ENCODE measurements at regions not wholly inside any gene's neighbourhood (a gene's known extent, or its start where the extent isn't known, plus 50 kb on each side); places are given as distances from the start of the nearest gene placed in this dataset.
A peak's percentile ranks its signal among the peaks of the same experiment; 100 is the strongest.

GRCh38 chr12:58567189-58567588, 353.1 kb downstream of the LRIG3 start:
- Histone ChIP-seq H3K36me3 (ENCODE audit: insufficient read depth in 1 of 2, low read depth in 1 of 2) (no peaks in the 10 kb centered on the region), H3K27ac (no peak overlapping the region), H3K4me1 (no peaks in the 10 kb centered on the region), H3K4me3 (no peak overlapping the region), H3K27me3 (ENCODE audit: insufficient read depth in 3 of 3, low read length in 2 of 3) (no peaks in the 10 kb centered on the region), H3K9me3 (no peaks in the 10 kb centered on the region)
- ATAC-seq (no peak), DNase-seq (no peak)
- intact Hi-C loops (cut with DNase I) = no loop called here
- WGBS, 3 donors = 92 to 97% (median 94%) methylated on average over 1 of the region's 1 CpG
- TF ChIP-seq CTCF (IDR thresholded peaks at IDR 0.05) = no peak

GRCh38 chr12:58570411-58570810, 349.9 kb downstream of the LRIG3 start:
- TF ChIP-seq CTCF (IDR thresholded peaks at IDR 0.05) = no peak
- no peak overlapping the region for H3K4me3 ChIP-seq
- H3K36me3 ChIP-seq (ENCODE audit: insufficient read depth in 1 of 2, low read depth in 1 of 2) = no peaks in the 10 kb centered on the region
- no peak for DNase-seq
- no peaks in the 10 kb centered on the region for H3K4me1 ChIP-seq
- intact Hi-C loops (cut with DNase I) = no loop called here
- no peak overlapping the region for H3K27ac ChIP-seq
- no peaks in the 10 kb centered on the region for H3K9me3 ChIP-seq
- H3K27me3 ChIP-seq (ENCODE audit: insufficient read depth in 3 of 3, low read length in 2 of 3) = no peaks in the 10 kb centered on the region
- 89 to 98% (median 95%) methylated on average over 1 of the region's 1 CpG for WGBS, 3 donors
- no peak for ATAC-seq

GRCh38 chr12:58575256-58575655, 345.0 kb downstream of the LRIG3 start:
- Histone ChIP-seq H3K36me3 (ENCODE audit: insufficient read depth in 1 of 2, low read depth in 1 of 2) (no peaks in the 10 kb centered on the region), H3K4me1 (no peaks in the 10 kb centered on the region), H3K27me3 (ENCODE audit: insufficient read depth in 3 of 3, low read length in 2 of 3) (no peaks in the 10 kb centered on the region), H3K27ac (no peak overlapping the region), H3K4me3 (no peak overlapping the region), H3K9me3 (no peaks in the 10 kb centered on the region)
- intact Hi-C loops (cut with DNase I) = no loop called here
- WGBS, 3 donors = 16 to 27% (median 20%) methylated on average over 5 of the region's 5 CpGs
- DNase-seq (no peak), ATAC-seq (peak; percentile 49 to 76 (median 56))
- TF ChIP-seq CTCF (IDR thresholded peaks at IDR 0.05) = no peak

GRCh38 chr12:58576081-58576480, 344.2 kb downstream of the LRIG3 start:
- H3K27me3 ChIP-seq (ENCODE audit: insufficient read depth in 3 of 3, low read length in 2 of 3) = no peaks in the 10 kb centered on the region
- intact Hi-C loops (cut with DNase I) = no loop called here
- H3K36me3 ChIP-seq (ENCODE audit: insufficient read depth in 1 of 2, low read depth in 1 of 2) = no peaks in the 10 kb centered on the region
- WGBS, 3 donors = 26 to 53% (median 38%) methylated on average over 5 of the region's 5 CpGs
- no peak overlapping the region for H3K27ac ChIP-seq
- H3K4me1 ChIP-seq = no peaks in the 10 kb centered on the region
- H3K4me3 ChIP-seq = no peak overlapping the region
- no peaks in the 10 kb centered on the region for H3K9me3 ChIP-seq
- no peak for ATAC-seq
- DNase-seq = no peak
- no peak for TF ChIP-seq CTCF (IDR thresholded peaks at IDR 0.05)

- Histone ChIP-seq H3K9me3 (no peaks in the 10 kb centered on the region), H3K4me1 (no peaks in the 10 kb centered on the region), H3K36me3 (ENCODE audit: insufficient read depth in 1 of 2, low read depth in 1 of 2) (no peaks in the 10 kb centered on the region), H3K27me3 (ENCODE audit: insufficient read depth in 3 of 3, low read length in 2 of 3) (no peaks in the 10 kb centered on the region), H3K4me3 (no peak overlapping the region), H3K27ac (no peak overlapping the region)
- WGBS, 3 donors = 71 to 82% (median 74%) methylated on average over 5 of the region's 5 CpGs
- no peak for ATAC-seq
- DNase-seq = no peak
- intact Hi-C loops (cut with DNase I) = no loop called here
- no peak for TF ChIP-seq CTCF (IDR thresholded peaks at IDR 0.05)
These were observed 343.4 kb downstream of the LRIG3 start for GRCh38 chr12:58576916-58577315.
